Activated naive CD4-positive, alpha-beta T cell treated with anti-CD3 and anti-CD28 coated beads, Interleukin-2, amount 50 U/mL, for 72 hours (primary cell): ENCODE measurements at regions not wholly inside any gene's neighbourhood (a gene's known extent, or its start where the extent isn't known, plus 50 kb on each side); places are given as distances from the start of the nearest gene placed in this dataset.

ENCODE experiments used
- ATAC-seq, 2 donors: fragments of 150-1000 bp; cut with Tn5 transposase; 2 replicates each; pipeline ENCODE4 v1.10.0; 2021; ENCODE audit warnings: mild to moderate bottlenecking in 2 of 2, moderate library complexity in 2 of 2
- DNase-seq, 2 donors: peaks; one replicate each; pipeline ENCODE4 v3.0.0; 2021 to 2022; ENCODE audit warnings: low spot score in 2 of 2
- H3K27ac Mint-ChIP-seq, 2 donors: one replicate each; pipeline ENCODE4 v1.8.0; 2022; ENCODE audit warnings: mild to moderate bottlenecking in 2 of 2, mixed read lengths in 2 of 2
- H3K36me3 Mint-ChIP-seq, 2 donors: one replicate each; pipeline ENCODE4 v1.8.0; 2022; ENCODE audit warnings: mixed read lengths in 2 of 2
- H3K9me3 Mint-ChIP-seq, 2 donors: one replicate each; pipeline ENCODE4 v1.8.0; 2022; ENCODE audit warnings: mixed read lengths in 2 of 2

GRCh38 chr1:88139633-88140032, 544.4 kb upstream of the PKN2 start:
- no peaks in the 10 kb centered on the region for H3K9me3 Mint-ChIP-seq
- DNase-seq (no peak), ATAC-seq (no peak)
- H3K27ac Mint-ChIP-seq: no peak overlapping the region
- no peaks in the 10 kb centered on the region for H3K36me3 Mint-ChIP-seq

GRCh38 chr1:88140325-88140724, 543.7 kb upstream of the PKN2 start:
- Mint-ChIP-seq H3K36me3 (no peaks in the 10 kb centered on the region), H3K9me3 (peaks cover 0 to 5% of the 10 kb centered on the region in 2 donors), H3K27ac (no peak overlapping the region)
- DNase-seq (no peak), ATAC-seq (no peak)

GRCh38 chr1:88141499-88142074, 542.5 kb upstream of the PKN2 start:
- H3K9me3 Mint-ChIP-seq: peaks cover 0 to 5% of the 10 kb centered on the region in 2 donors
- H3K36me3 Mint-ChIP-seq: no peaks in the 10 kb centered on the region
- no peak overlapping the region for H3K27ac Mint-ChIP-seq
- DNase-seq (no peak), ATAC-seq (no peak)

GRCh38 chr1:88145752-88146151, 538.3 kb upstream of the PKN2 start:
- DNase-seq (no peak), ATAC-seq (no peak)
- Mint-ChIP-seq H3K36me3 (no peaks in the 10 kb centered on the region), H3K27ac (no peak overlapping the region), H3K9me3 (peaks cover 0 to 5% of the 10 kb centered on the region in 2 donors)

GRCh38 chr1:88149686-88150085, 534.4 kb upstream of the PKN2 start:
- DNase-seq (no peak), ATAC-seq (no peak)
- Mint-ChIP-seq H3K9me3 (peaks cover 0 to 5% of the 10 kb centered on the region in 2 donors), H3K36me3 (no peaks in the 10 kb centered on the region), H3K27ac (no peak overlapping the region)

- Mint-ChIP-seq H3K9me3 (no peaks in the 10 kb centered on the region), H3K36me3 (no peaks in the 10 kb centered on the region), H3K27ac (no peak overlapping the region)
- DNase-seq (no peak), ATAC-seq (no peak)
These were observed 533.7 kb upstream of the PKN2 start for GRCh38 chr1:88150330-88150729.

GRCh38 chr1:88163187-88163586, 520.9 kb upstream of the PKN2 start:
- H3K9me3 Mint-ChIP-seq: no peaks in the 10 kb centered on the region
- ATAC-seq (no peak), DNase-seq (no peak)
- no peaks in the 10 kb centered on the region for H3K36me3 Mint-ChIP-seq
- H3K27ac Mint-ChIP-seq: no peak overlapping the region

- Mint-ChIP-seq H3K9me3 (no peaks in the 10 kb centered on the region), H3K27ac (no peak overlapping the region), H3K36me3 (no peaks in the 10 kb centered on the region)
- DNase-seq (no peak), ATAC-seq (no peak)
These were observed 515.9 kb upstream of the PKN2 start for GRCh38 chr1:88168126-88168525.

- ATAC-seq (no peak), DNase-seq (no peak)
- H3K9me3 Mint-ChIP-seq: no peaks in the 10 kb centered on the region
- H3K27ac Mint-ChIP-seq: no peak overlapping the region
- H3K36me3 Mint-ChIP-seq: no peaks in the 10 kb centered on the region
These were observed 514.9 kb upstream of the PKN2 start for GRCh38 chr1:88169139-88169538.

- H3K27ac Mint-ChIP-seq: no peak overlapping the region
- H3K36me3 Mint-ChIP-seq: no peaks in the 10 kb centered on the region
- DNase-seq (no peak), ATAC-seq (no peak)
- no peaks in the 10 kb centered on the region for H3K9me3 Mint-ChIP-seq
These were observed 514.1 kb upstream of the PKN2 start for GRCh38 chr1:88169939-88170338.

- DNase-seq: no peak
- H3K27ac Mint-ChIP-seq: no peak overlapping the region
- no peaks in the 10 kb centered on the region for H3K9me3 Mint-ChIP-seq
These were observed 508.9 kb upstream of the PKN2 start for GRCh38 chr1:88175120-88175630.

GRCh38 chr1:88175631-88176226, 508.3 kb upstream of the PKN2 start:
- Mint-ChIP-seq H3K36me3 (no peaks in the 10 kb centered on the region), H3K9me3 (no peaks in the 10 kb centered on the region), H3K27ac (no peak overlapping the region)
- ATAC-seq (no peak), DNase-seq (no peak)

More at GRCh38 chr1:88175120-88175630, 508.9 kb upstream of the PKN2 start:
- no peaks in the 10 kb centered on the region for H3K36me3 Mint-ChIP-seq
- no peak for ATAC-seq

- Mint-ChIP-seq H3K27ac (no peak overlapping the region), H3K9me3 (no peaks in the 10 kb centered on the region), H3K36me3 (no peaks in the 10 kb centered on the region)
- no peak for ATAC-seq
- DNase-seq: no peak
These were observed 504.1 kb upstream of the PKN2 start for GRCh38 chr1:88179943-88180342.

GRCh38 chr1:88180449-88181108, 503.5 kb upstream of the PKN2 start:
- ATAC-seq (peak; percentile 79 to 91), DNase-seq (peak in 1 of 2 donors; percentile 66)
- no peaks in the 10 kb centered on the region for H3K9me3 Mint-ChIP-seq
- no peaks in the 10 kb centered on the region for H3K36me3 Mint-ChIP-seq
- no peak overlapping the region for H3K27ac Mint-ChIP-seq

- H3K9me3 Mint-ChIP-seq: no peaks in the 10 kb centered on the region
- H3K36me3 Mint-ChIP-seq: no peaks in the 10 kb centered on the region
- H3K27ac Mint-ChIP-seq: no peak overlapping the region
- DNase-seq (no peak), ATAC-seq (no peak)
These were observed 497.2 kb upstream of the PKN2 start for GRCh38 chr1:88186911-88187310.

GRCh38 chr1:88188038-88188437, 496.0 kb upstream of the PKN2 start:
- no peak for DNase-seq
- H3K36me3 Mint-ChIP-seq: no peaks in the 10 kb centered on the region

GRCh38 chr1:88189525-88189924, 494.5 kb upstream of the PKN2 start:
- Mint-ChIP-seq H3K36me3 (no peaks in the 10 kb centered on the region), H3K9me3 (no peaks in the 10 kb centered on the region), H3K27ac (no peak overlapping the region)
- ATAC-seq (no peak), DNase-seq (no peak)

More at GRCh38 chr1:88188038-88188437, 496.0 kb upstream of the PKN2 start:
- Mint-ChIP-seq H3K27ac (no peak overlapping the region), H3K9me3 (no peaks in the 10 kb centered on the region)
- ATAC-seq: no peak

GRCh38 chr1:88191917-88192316, 492.2 kb upstream of the PKN2 start:
- ATAC-seq (no peak), DNase-seq (no peak)
- H3K27ac Mint-ChIP-seq: no peak overlapping the region
- no peaks in the 10 kb centered on the region for H3K36me3 Mint-ChIP-seq
- no peaks in the 10 kb centered on the region for H3K9me3 Mint-ChIP-seq
